HL-60 (cell line): ENCODE measurements at regions not wholly inside any gene's neighbourhood (a gene's known extent, or its start where the extent isn't known, plus 50 kb on each side); places are given as distances from the start of the nearest gene placed in this dataset.

Source experiments
- GABPA ChIP-seq: IDR thresholded peaks from 2 replicates; pipeline ENCODE4 v1.6.1; 2012; ENCODE audit warnings: low read depth
- POLR2AphosphoS5 ChIP-seq: IDR thresholded peaks from 2 replicates; pipeline ENCODE4 v1.6.1; 2012; ENCODE audit warnings: low read depth
- SPI1 ChIP-seq: IDR thresholded peaks from 2 replicates; pipeline ENCODE4 v1.6.1; 2012; ENCODE audit warnings: low read depth, mild to moderate bottlenecking, borderline replicate concordance
- TF ChIP-seq, protein P1 (sequence below): IDR thresholded peaks from 2 replicates; pipeline ENCODE4 v1.6.1; 2012; ENCODE audit warnings: low read depth; ENCODE audit not compliant: insufficient replicate concordance
- TF ChIP-seq, protein P2 (sequence below): IDR thresholded peaks from one replicate; pipeline ENCODE4 v1.5.1; 2011; ENCODE audit warnings: low read length, control low read depth, inconsistent platforms; ENCODE audit not compliant: insufficient read depth

DNA sequence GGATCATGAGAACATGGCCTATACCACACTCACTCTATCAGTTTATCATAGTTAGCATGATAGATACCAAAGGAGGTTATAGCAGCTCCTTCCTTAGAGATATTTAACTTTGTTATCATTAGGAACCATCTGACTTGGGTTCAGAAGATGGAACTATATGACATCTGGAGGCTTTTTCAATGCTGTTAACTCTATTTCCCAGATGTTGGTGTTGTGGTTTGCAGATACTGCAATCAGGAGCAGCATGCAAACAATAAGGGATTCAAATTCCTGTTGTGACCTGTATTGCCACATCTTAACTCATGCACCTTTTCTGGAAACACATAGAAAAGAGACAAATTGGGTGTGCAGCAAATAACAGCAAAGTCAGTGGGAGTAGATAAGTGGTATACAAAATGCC is 201.7 kb downstream of the NNT start:
- TF ChIP-seq, protein P1, sequence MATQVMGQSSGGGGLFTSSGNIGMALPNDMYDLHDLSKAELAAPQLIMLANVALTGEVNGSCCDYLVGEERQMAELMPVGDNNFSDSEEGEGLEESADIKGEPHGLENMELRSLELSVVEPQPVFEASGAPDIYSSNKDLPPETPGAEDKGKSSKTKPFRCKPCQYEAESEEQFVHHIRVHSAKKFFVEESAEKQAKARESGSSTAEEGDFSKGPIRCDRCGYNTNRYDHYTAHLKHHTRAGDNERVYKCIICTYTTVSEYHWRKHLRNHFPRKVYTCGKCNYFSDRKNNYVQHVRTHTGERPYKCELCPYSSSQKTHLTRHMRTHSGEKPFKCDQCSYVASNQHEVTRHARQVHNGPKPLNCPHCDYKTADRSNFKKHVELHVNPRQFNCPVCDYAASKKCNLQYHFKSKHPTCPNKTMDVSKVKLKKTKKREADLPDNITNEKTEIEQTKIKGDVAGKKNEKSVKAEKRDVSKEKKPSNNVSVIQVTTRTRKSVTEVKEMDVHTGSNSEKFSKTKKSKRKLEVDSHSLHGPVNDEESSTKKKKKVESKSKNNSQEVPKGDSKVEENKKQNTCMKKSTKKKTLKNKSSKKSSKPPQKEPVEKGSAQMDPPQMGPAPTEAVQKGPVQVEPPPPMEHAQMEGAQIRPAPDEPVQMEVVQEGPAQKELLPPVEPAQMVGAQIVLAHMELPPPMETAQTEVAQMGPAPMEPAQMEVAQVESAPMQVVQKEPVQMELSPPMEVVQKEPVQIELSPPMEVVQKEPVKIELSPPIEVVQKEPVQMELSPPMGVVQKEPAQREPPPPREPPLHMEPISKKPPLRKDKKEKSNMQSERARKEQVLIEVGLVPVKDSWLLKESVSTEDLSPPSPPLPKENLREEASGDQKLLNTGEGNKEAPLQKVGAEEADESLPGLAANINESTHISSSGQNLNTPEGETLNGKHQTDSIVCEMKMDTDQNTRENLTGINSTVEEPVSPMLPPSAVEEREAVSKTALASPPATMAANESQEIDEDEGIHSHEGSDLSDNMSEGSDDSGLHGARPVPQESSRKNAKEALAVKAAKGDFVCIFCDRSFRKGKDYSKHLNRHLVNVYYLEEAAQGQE: no peak
- TF ChIP-seq, protein P2, sequence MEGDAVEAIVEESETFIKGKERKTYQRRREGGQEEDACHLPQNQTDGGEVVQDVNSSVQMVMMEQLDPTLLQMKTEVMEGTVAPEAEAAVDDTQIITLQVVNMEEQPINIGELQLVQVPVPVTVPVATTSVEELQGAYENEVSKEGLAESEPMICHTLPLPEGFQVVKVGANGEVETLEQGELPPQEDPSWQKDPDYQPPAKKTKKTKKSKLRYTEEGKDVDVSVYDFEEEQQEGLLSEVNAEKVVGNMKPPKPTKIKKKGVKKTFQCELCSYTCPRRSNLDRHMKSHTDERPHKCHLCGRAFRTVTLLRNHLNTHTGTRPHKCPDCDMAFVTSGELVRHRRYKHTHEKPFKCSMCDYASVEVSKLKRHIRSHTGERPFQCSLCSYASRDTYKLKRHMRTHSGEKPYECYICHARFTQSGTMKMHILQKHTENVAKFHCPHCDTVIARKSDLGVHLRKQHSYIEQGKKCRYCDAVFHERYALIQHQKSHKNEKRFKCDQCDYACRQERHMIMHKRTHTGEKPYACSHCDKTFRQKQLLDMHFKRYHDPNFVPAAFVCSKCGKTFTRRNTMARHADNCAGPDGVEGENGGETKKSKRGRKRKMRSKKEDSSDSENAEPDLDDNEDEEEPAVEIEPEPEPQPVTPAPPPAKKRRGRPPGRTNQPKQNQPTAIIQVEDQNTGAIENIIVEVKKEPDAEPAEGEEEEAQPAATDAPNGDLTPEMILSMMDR: no peak
- TF ChIP-seq POLR2AphosphoS5: no peak
- TF ChIP-seq GABPA: no peak
- no peak for TF ChIP-seq SPI1
